ENCODE measurements at regions not wholly inside any gene's neighbourhood (a gene's known extent, or its start where the extent isn't known, plus 50 kb on each side); places are given as distances from the start of the nearest gene placed in this dataset.
"Not testable (repeated sequence)": the region's sequence is repeated elsewhere in the genome, so short reads cannot be mapped to it uniquely, and the experiment has no call there.

DNA sequence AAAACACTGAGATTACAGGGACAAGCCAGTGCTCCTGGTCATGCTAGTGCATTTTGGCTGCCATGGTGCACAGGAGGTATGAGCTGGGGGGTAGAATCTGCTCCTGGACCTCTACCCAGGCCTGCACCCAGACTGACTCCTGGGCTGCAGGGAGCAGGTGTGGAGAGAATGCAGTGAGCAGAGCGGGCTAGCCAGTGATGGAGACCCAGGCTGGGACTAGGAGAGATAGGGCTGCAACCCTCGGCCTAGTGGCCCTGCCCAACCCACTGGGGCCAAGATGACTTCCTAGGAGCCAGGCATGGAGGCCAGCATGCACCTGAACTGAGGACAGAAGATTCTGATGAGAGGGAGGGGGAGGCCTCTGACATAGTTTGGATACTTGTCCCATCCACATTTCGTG, 55.9 kb upstream of the CSPG4 start:
- TF ChIP-seq, protein P1, sequence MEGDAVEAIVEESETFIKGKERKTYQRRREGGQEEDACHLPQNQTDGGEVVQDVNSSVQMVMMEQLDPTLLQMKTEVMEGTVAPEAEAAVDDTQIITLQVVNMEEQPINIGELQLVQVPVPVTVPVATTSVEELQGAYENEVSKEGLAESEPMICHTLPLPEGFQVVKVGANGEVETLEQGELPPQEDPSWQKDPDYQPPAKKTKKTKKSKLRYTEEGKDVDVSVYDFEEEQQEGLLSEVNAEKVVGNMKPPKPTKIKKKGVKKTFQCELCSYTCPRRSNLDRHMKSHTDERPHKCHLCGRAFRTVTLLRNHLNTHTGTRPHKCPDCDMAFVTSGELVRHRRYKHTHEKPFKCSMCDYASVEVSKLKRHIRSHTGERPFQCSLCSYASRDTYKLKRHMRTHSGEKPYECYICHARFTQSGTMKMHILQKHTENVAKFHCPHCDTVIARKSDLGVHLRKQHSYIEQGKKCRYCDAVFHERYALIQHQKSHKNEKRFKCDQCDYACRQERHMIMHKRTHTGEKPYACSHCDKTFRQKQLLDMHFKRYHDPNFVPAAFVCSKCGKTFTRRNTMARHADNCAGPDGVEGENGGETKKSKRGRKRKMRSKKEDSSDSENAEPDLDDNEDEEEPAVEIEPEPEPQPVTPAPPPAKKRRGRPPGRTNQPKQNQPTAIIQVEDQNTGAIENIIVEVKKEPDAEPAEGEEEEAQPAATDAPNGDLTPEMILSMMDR (IDR thresholded peaks at IDR 0.05) = not testable (repeated sequence)
- not testable (repeated sequence) for TF ChIP-seq MAFK (IDR thresholded peaks at IDR 0.05; ENCODE audit: partially characterized antibody); CEBPB (IDR thresholded peaks at IDR 0.05); SREBF2 (IDR thresholded peaks at IDR 0.05); RAD21 (conservative IDR thresholded peaks at IDR 0.05 in 1 of 2, IDR thresholded peaks at IDR 0.05 in 1 of 2); ZSCAN20 (CRISPR knock-in tag; IDR thresholded peaks at IDR 0.05); RCOR1 (IDR thresholded peaks at IDR 0.05; ENCODE audit: low read depth, low read length); POLR2A (IDR thresholded peaks at IDR 0.05; ENCODE audit: low read length); RFX5 (IDR thresholded peaks at IDR 0.05); JUNB (IDR thresholded peaks at IDR 0.05)
- TF ChIP-seq, protein P2, sequence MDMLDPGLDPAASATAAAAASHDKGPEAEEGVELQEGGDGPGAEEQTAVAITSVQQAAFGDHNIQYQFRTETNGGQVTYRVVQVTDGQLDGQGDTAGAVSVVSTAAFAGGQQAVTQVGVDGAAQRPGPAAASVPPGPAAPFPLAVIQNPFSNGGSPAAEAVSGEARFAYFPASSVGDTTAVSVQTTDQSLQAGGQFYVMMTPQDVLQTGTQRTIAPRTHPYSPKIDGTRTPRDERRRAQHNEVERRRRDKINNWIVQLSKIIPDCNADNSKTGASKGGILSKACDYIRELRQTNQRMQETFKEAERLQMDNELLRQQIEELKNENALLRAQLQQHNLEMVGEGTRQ (IDR thresholded peaks at IDR 0.05) = not testable (repeated sequence)
- TF ChIP-seq, protein P3, sequence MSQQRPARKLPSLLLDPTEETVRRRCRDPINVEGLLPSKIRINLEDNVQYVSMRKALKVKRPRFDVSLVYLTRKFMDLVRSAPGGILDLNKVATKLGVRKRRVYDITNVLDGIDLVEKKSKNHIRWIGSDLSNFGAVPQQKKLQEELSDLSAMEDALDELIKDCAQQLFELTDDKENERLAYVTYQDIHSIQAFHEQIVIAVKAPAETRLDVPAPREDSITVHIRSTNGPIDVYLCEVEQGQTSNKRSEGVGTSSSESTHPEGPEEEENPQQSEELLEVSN (IDR thresholded peaks at IDR 0.05; ENCODE audit: borderline replicate concordance, low read depth) = not testable (repeated sequence)
- TF ChIP-seq, protein P4, sequence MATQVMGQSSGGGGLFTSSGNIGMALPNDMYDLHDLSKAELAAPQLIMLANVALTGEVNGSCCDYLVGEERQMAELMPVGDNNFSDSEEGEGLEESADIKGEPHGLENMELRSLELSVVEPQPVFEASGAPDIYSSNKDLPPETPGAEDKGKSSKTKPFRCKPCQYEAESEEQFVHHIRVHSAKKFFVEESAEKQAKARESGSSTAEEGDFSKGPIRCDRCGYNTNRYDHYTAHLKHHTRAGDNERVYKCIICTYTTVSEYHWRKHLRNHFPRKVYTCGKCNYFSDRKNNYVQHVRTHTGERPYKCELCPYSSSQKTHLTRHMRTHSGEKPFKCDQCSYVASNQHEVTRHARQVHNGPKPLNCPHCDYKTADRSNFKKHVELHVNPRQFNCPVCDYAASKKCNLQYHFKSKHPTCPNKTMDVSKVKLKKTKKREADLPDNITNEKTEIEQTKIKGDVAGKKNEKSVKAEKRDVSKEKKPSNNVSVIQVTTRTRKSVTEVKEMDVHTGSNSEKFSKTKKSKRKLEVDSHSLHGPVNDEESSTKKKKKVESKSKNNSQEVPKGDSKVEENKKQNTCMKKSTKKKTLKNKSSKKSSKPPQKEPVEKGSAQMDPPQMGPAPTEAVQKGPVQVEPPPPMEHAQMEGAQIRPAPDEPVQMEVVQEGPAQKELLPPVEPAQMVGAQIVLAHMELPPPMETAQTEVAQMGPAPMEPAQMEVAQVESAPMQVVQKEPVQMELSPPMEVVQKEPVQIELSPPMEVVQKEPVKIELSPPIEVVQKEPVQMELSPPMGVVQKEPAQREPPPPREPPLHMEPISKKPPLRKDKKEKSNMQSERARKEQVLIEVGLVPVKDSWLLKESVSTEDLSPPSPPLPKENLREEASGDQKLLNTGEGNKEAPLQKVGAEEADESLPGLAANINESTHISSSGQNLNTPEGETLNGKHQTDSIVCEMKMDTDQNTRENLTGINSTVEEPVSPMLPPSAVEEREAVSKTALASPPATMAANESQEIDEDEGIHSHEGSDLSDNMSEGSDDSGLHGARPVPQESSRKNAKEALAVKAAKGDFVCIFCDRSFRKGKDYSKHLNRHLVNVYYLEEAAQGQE (IDR thresholded peaks at IDR 0.05) = not testable (repeated sequence)
